IPS-18a (cell line): ENCODE measurements at regions not wholly inside any gene's neighbourhood (a gene's known extent, or its start where the extent isn't known, plus 50 kb on each side); places are given as distances from the start of the nearest gene placed in this dataset.

ENCODE experiments used
- H3K27ac ChIP-seq: one replicate; pipeline ENCODE4 v1.5.1; 2013; ENCODE audit warnings: low read length
- H3K27me3 ChIP-seq: one replicate; pipeline ENCODE4 v1.6.1; 2013; ENCODE audit warnings: mild to moderate bottlenecking, low read length; ENCODE audit not compliant: control insufficient read depth, insufficient read depth
- H3K36me3 ChIP-seq: one replicate; pipeline ENCODE4 v1.6.1; 2013; ENCODE audit warnings: low read depth, low read length; ENCODE audit not compliant: control insufficient read depth
- H3K4me1 ChIP-seq: one replicate; pipeline ENCODE4 v1.6.1; 2013; ENCODE audit warnings: low read depth, low read length; ENCODE audit not compliant: control insufficient read depth
- H3K4me3 ChIP-seq: one replicate; pipeline ENCODE4 v1.5.1; 2013; ENCODE audit warnings: low read length
- H3K9ac ChIP-seq: one replicate; pipeline ENCODE4 v1.6.1; 2013; ENCODE audit warnings: mild to moderate bottlenecking, low read length, moderate library complexity
- H3K9me3 ChIP-seq: one replicate; pipeline ENCODE4 v1.6.1; 2013; ENCODE audit warnings: low read depth, low read length; ENCODE audit not compliant: control insufficient read depth

DNA sequence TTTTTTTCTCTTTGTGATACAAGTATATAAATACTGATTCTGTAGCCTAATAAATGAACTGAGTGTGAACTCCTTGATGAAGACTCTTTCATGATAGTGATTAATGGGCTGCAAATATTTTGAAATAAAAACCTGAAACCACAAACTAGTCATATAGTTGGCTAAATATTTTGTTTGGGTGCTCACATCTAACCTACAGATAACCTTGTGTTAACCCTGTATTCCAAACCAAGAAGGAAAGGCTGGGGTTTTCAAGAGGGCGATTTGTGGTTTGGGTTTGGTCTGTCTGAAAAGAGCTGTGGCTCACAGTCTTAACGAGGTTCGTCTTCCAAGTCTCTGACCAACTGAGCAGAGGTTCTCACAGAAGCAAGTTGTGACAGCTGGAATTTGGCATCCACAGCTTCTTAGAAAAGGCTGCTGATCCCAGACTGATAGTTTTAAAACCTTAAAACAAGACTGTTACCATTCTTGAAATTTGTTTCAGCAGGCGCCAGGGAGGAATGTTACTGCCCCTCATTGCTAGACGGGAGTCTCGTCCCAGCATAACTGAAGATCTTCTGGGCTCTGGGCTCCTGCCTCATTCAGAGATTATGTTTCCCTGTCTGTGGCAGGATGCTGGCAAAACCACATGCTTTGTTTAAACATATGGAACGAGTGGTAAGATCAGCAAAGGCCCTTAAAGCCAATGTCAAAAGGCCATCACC lies 736.4 kb upstream of the MARCKS start:
- H3K9me3 ChIP-seq: no peaks in the 10 kb centered on the region
- H3K27ac ChIP-seq: no peak overlapping the region
- no peak overlapping the region for H3K9ac ChIP-seq
- no peak overlapping the region for H3K4me3 ChIP-seq
- no peaks in the 10 kb centered on the region for H3K27me3 ChIP-seq
- H3K4me1 ChIP-seq: no peaks in the 10 kb centered on the region
- no peaks in the 10 kb centered on the region for H3K36me3 ChIP-seq

DNA sequence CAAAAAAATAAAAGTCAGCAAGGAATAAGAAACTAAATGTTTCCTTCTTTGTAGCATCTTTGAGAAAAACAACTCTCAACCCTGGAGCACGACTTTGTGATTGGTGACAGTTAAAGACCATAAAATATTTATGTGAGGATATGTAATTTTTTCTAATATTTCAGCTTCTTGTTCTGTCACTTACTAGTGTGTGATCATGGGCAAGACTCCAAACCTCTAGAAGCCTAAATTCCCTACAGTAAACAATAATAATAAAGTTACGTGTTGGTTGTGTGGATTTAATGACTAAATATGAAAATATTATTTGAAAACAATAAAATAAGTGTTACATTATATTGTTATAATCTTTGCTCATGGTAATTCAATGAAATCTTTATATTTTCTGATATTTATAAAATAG lies 735.6 kb upstream of the MARCKS start:
- no peaks in the 10 kb centered on the region for H3K4me1 ChIP-seq

DNA sequence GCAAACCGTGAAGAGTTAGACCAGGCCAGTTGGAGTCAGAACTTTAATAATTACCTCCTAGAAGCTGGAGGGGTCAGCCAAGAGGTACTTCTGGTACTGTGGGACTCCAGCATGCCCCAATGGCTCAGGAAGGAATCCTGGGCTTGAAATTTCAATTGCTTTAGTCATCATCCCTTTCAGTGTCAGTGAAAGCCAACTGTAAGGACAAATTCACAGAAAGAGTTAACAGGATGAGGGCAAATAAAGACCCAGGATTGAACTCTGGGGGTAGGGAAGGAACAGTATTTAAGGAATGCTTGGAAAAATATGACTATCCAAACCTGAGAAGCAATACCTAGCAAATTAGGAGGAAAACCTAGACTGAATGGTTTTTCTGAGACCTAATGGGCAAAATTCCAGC lies 735.1 kb upstream of the MARCKS start:
- H3K27ac ChIP-seq: no peak overlapping the region

More for the DNA sequence above, 735.6 kb upstream of the MARCKS start:
- no peaks in the 10 kb centered on the region for H3K27me3 ChIP-seq
- H3K36me3 ChIP-seq: no peaks in the 10 kb centered on the region
- H3K4me3 ChIP-seq: no peak overlapping the region
- H3K9me3 ChIP-seq: no peaks in the 10 kb centered on the region
- no peak overlapping the region for H3K9ac ChIP-seq
- H3K27ac ChIP-seq: no peak overlapping the region

DNA sequence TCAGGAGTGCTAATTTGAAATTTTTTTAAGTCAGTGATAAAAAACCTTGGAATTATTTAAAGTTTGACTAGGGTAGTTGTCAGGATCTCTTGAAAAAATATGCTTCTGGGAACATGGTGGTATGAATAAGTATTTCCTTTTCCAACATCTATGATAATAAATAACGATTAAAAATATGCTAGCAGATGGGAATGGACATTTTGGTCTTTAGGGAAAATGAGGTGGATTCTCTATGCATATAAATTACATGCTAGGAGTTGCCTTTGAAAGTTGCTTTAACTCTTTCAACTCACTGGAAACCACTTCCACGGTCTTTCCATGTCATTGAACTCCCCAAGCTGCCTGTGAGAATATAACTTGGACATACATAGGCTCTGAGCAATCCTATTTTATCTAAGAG lies 731.5 kb upstream of the MARCKS start:
- no peaks in the 10 kb centered on the region for H3K4me1 ChIP-seq
- H3K9me3 ChIP-seq: no peaks in the 10 kb centered on the region
- no peaks in the 10 kb centered on the region for H3K36me3 ChIP-seq
- H3K4me3 ChIP-seq: no peak overlapping the region
- H3K27ac ChIP-seq: no peak overlapping the region
- no peak overlapping the region for H3K9ac ChIP-seq
- no peaks in the 10 kb centered on the region for H3K27me3 ChIP-seq

More for the DNA sequence above, 735.1 kb upstream of the MARCKS start:
- Histone ChIP-seq H3K27me3 (no peaks in the 10 kb centered on the region), H3K4me1 (no peaks in the 10 kb centered on the region), H3K9me3 (no peaks in the 10 kb centered on the region), H3K36me3 (no peaks in the 10 kb centered on the region), H3K9ac (no peak overlapping the region), H3K4me3 (no peak overlapping the region)

DNA sequence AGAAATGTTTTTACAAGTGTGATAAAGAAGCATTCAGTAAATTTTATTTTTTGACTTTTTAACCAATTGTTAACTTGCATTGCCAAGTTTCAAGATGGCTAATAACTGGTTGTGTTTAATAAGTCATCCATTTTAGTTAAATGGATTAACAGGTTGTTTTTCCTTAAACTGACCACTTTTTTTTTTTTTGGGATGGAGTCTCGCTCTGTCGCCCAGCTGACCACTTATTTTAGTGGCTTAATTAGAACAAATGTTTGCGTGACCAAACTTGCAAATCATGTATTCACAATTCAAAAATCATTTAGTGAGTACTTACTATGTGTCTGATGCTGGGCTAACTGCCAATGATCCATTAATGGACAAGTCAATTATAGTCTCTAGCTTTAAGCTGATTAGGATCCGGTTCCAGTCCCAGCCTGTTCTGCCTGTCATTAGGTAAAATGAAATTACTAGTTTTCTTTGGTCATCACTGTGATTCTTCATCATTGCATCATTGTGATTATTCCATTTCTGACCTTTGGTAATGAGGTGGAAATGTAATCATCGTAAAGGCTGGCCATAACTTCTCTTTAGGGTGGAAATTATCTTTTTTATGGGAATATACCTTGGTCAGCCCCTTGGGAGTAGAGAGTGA lies 729.2 kb upstream of the MARCKS start:
- Histone ChIP-seq H3K27me3 (no peaks in the 10 kb centered on the region), H3K9ac (no peak overlapping the region), H3K27ac (no peak overlapping the region), H3K4me1 (peaks cover 5% of the 10 kb centered on the region), H3K36me3 (no peaks in the 10 kb centered on the region), H3K9me3 (no peaks in the 10 kb centered on the region), H3K4me3 (no peak overlapping the region)

DNA sequence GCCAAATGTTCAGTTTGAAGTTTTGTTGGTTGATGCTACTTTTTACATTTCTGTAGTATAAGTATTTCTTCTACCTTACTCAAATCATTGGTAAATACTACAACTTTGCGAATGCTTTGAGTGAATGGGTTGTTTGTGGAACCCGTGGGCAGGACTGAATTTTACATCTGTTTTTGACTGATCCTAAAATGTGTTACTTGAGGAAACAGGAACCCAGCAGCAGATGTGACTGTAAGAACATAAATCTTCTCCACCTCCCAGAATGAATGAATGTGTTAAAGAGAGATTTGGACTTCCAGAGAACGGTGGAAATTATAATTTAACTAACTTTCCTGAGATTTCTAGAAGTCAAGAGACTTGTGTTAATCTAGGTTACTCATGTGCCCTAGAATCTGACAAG lies 728.5 kb upstream of the MARCKS start:
- Histone ChIP-seq H3K27me3 (no peaks in the 10 kb centered on the region), H3K36me3 (no peaks in the 10 kb centered on the region), H3K27ac (no peak overlapping the region), H3K9me3 (no peaks in the 10 kb centered on the region), H3K4me3 (no peak overlapping the region), H3K9ac (no peak overlapping the region), H3K4me1 (peaks cover 5% of the 10 kb centered on the region)

DNA sequence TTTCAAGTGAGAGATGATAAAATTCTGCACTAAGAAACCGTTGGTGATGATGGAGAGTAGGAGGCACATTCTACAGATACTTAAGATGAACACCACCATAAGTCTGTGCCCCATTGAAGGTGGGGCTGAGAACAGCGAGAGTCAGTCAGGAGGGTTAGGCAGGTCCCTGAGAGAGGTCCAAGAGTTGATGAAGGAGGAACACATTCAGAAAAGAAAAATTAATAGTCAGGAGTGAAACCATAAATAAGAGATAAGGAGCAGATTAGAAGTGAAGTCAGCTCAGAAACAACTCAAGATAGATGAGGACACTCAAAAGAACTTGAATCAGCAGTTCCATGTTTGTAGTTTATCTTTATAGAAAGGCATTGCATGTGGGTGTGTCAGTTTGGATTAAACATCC lies 727.2 kb upstream of the MARCKS start:
- no peaks in the 10 kb centered on the region for H3K27me3 ChIP-seq
- no peak overlapping the region for H3K27ac ChIP-seq
- H3K9ac ChIP-seq: no peak overlapping the region
- no peaks in the 10 kb centered on the region for H3K9me3 ChIP-seq
- no peak overlapping the region for H3K4me3 ChIP-seq
- no peaks in the 10 kb centered on the region for H3K36me3 ChIP-seq
- H3K4me1 ChIP-seq: peaks cover 5% of the 10 kb centered on the region

DNA sequence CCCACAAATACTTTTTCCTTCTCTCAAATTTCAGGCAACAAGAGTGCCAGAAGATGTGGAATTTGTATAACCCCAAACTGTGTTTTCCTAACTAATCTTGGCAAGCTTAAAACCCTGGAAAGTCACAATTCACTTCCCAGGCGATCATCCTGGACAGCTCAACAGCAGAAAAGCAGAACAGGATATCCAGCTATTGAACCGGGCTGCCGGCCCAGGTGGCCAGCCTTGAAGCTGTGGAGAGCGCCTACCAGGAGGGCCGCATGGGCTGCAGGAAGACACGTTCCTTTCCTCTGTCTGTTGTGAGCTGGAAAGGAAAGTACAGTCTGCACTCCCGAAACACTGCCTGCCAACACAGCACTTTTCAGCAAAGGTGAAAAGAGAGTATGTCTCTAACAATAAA lies 719.7 kb upstream of the MARCKS start:
- no peak overlapping the region for H3K27ac ChIP-seq
- no peak overlapping the region for H3K9ac ChIP-seq
- H3K4me1 ChIP-seq: no peaks in the 10 kb centered on the region
- H3K36me3 ChIP-seq: no peaks in the 10 kb centered on the region
- H3K27me3 ChIP-seq: no peaks in the 10 kb centered on the region
- no peaks in the 10 kb centered on the region for H3K9me3 ChIP-seq
- H3K4me3 ChIP-seq: no peak overlapping the region

DNA sequence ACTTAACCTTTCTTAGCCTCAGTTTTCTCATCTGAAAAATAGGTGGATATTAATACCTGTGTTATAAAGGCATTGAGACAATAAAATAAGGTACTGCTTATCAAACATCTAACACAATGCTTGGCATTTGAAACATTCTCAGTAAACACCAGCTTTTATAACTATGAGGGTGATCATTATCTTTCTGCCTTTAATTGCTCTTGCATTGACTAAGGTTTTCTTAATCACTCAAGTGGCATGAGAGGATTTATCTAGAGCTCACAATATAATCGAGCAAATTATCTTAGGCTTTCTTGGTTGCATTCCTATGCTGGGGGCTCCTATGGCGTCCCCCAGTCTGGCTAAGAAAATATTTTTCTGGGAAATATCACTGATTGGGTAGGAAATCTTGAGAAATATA lies 716.4 kb upstream of the MARCKS start:
- H3K36me3 ChIP-seq: no peaks in the 10 kb centered on the region
- H3K9me3 ChIP-seq: no peaks in the 10 kb centered on the region
- no peak overlapping the region for H3K4me3 ChIP-seq
- no peaks in the 10 kb centered on the region for H3K4me1 ChIP-seq
- no peak overlapping the region for H3K27ac ChIP-seq
- no peak overlapping the region for H3K9ac ChIP-seq
- H3K27me3 ChIP-seq: no peaks in the 10 kb centered on the region

DNA sequence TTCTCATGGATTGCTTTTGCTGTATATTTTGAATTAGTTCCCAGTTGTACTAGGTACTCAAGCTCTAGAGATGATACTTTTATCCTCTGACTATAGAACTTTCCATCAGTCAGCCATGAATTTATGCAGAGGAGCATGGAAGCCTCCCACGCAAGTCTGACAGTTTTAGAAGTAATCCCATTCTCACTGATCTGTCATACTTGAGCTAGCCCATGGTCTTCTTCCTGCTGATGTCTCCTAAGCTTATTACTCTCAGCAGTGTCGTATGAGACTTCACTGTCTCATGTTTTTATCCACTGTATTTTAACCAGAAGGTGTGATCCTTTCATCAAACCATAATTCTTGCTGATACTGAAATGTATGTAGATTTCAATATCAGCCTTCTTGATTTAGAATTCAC lies 715.2 kb upstream of the MARCKS start:
- Histone ChIP-seq H3K9ac (no peak overlapping the region), H3K27ac (no peak overlapping the region), H3K36me3 (no peaks in the 10 kb centered on the region), H3K4me1 (no peaks in the 10 kb centered on the region), H3K9me3 (no peaks in the 10 kb centered on the region), H3K27me3 (no peaks in the 10 kb centered on the region), H3K4me3 (no peak overlapping the region)

DNA sequence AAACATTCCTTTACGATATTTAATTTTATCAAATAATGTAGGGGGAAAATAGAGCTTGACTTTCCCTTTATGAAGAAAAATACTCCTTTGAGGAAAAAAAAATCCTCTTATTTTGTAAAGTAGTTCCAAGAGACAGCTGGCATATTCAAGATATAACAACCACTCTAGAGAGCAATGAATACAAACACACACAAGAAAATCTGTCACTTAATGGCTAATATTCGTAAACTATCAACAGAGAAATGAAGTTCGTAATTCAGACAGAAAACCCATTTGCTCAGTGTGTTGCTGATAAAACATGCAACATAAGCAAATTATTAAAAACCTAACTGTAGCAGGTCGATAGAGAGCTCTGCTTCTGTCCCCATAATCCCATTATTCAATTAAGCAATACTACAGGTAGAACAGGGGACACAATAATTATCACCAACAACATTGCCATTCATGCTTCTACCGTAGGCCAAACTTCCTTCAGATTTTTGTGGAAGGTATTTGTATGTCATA lies 714.4 kb upstream of the MARCKS start:
- no peaks in the 10 kb centered on the region for H3K4me1 ChIP-seq
- no peaks in the 10 kb centered on the region for H3K9me3 ChIP-seq
- H3K27me3 ChIP-seq: no peaks in the 10 kb centered on the region
- no peak overlapping the region for H3K27ac ChIP-seq
- no peak overlapping the region for H3K9ac ChIP-seq
- no peak overlapping the region for H3K4me3 ChIP-seq
- H3K36me3 ChIP-seq: no peaks in the 10 kb centered on the region

DNA sequence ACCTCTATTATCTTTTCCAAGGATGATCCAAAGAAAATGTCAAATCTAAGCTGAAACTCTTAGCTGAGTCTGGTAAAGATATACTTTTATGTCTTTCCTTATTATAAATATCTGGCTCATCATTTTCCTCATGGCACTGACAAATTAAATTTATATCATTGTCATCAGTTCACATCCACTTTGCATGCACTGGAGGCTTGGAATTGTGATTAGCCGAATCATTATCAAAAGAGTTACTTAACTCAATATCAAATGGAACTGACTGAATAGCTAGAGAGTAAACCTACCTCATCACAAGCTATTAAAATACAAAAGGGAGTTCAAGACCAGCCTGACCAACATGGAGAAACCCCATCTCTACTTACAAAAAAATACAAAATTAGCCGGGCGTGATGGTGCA lies 713.9 kb upstream of the MARCKS start:
- H3K9ac ChIP-seq: no peak overlapping the region
- H3K4me1 ChIP-seq: no peaks in the 10 kb centered on the region
- H3K36me3 ChIP-seq: no peaks in the 10 kb centered on the region
- H3K27me3 ChIP-seq: no peaks in the 10 kb centered on the region
- no peaks in the 10 kb centered on the region for H3K9me3 ChIP-seq
- no peak overlapping the region for H3K27ac ChIP-seq
- no peak overlapping the region for H3K4me3 ChIP-seq
